ENCODE measurements at regions not wholly inside any gene's neighbourhood (a gene's known extent, or its start where the extent isn't known, plus 50 kb on each side); places are given as distances from the start of the nearest gene placed in this dataset.

DNA sequence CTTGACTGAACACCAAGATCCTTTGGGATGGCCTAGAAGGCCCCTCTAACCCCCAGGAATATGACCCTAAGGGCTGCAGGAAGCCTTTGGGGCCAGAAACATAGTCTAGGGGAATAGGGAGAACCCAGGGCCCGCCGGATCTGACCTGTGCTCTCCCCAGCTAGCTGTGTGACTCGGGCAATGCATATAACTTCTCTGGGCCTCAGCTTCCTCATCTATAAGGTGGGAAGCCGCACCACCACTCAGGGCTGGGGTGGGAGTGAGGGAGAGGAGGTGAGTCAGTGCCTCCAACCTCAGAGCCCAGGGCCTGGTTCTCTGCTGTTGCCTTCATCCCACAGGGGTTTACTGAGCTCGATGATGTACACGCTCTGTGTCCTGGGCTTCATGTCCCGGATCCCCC, 434.4 kb downstream of the PTPRU start:
- no peak overlapping the region for H3K4me3 ChIP-seq
- no peak for ATAC-seq
- H3K4me1 ChIP-seq = no peaks in the 10 kb centered on the region
- no peak overlapping the region for H3K27ac ChIP-seq
- H3K27me3 ChIP-seq = peaks cover 22% of the 10 kb centered on the region
- no peaks in the 10 kb centered on the region for H3K9me3 ChIP-seq
- TF ChIP-seq, protein P1, sequence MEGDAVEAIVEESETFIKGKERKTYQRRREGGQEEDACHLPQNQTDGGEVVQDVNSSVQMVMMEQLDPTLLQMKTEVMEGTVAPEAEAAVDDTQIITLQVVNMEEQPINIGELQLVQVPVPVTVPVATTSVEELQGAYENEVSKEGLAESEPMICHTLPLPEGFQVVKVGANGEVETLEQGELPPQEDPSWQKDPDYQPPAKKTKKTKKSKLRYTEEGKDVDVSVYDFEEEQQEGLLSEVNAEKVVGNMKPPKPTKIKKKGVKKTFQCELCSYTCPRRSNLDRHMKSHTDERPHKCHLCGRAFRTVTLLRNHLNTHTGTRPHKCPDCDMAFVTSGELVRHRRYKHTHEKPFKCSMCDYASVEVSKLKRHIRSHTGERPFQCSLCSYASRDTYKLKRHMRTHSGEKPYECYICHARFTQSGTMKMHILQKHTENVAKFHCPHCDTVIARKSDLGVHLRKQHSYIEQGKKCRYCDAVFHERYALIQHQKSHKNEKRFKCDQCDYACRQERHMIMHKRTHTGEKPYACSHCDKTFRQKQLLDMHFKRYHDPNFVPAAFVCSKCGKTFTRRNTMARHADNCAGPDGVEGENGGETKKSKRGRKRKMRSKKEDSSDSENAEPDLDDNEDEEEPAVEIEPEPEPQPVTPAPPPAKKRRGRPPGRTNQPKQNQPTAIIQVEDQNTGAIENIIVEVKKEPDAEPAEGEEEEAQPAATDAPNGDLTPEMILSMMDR (IDR thresholded peaks at IDR 0.05) = no peak
- TF ChIP-seq EP300 (IDR thresholded peaks at IDR 0.05) = no peak
- H3K36me3 ChIP-seq = no peaks in the 10 kb centered on the region
- WGBS, 2 donors (ENCODE audit: low coverage in 1 of 2) = 73 to 76% methylated on average over 2 to 3 of the region's 7 CpGs

DNA sequence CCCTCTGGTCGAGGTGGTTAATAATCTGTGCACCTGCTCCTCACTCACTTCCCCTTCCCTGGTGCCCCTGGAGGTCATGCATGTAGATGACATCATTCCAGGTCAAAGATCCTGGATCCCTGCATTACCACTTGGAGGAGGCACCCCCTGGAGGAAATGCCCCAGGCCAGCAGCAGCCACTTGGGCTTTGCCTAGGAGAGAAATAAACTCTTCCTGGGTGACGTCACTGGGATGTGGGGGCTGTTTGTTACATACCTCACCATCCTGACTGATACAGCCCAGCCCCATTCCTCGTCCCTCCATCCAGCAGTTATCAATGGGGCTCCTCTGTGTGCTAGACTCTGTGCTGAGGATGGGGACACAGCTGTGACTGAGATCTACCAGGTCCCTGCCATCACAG, 433.6 kb downstream of the PTPRU start:
- 65% methylated on average over 2 of the region's 3 CpGs; no CpG with 5 or more reads in 1 of the 2 donors for WGBS, 2 donors (ENCODE audit: low coverage in 1 of 2)
- no peak overlapping the region for H3K4me3 ChIP-seq
- no peaks in the 10 kb centered on the region for H3K9me3 ChIP-seq
- H3K4me1 ChIP-seq = no peaks in the 10 kb centered on the region
- peaks cover 26% of the 10 kb centered on the region for H3K27me3 ChIP-seq
- no peak for ATAC-seq
- TF ChIP-seq, protein P1 (IDR thresholded peaks at IDR 0.05) = no peak
- TF ChIP-seq POLR2AphosphoS5 (IDR thresholded peaks at IDR 0.05) (no peak), POLR2A (IDR thresholded peaks at IDR 0.05) (no peak), EP300 (IDR thresholded peaks at IDR 0.05) (no peak)
- no peak overlapping the region for H3K27ac ChIP-seq
- H3K36me3 ChIP-seq = no peaks in the 10 kb centered on the region

DNA sequence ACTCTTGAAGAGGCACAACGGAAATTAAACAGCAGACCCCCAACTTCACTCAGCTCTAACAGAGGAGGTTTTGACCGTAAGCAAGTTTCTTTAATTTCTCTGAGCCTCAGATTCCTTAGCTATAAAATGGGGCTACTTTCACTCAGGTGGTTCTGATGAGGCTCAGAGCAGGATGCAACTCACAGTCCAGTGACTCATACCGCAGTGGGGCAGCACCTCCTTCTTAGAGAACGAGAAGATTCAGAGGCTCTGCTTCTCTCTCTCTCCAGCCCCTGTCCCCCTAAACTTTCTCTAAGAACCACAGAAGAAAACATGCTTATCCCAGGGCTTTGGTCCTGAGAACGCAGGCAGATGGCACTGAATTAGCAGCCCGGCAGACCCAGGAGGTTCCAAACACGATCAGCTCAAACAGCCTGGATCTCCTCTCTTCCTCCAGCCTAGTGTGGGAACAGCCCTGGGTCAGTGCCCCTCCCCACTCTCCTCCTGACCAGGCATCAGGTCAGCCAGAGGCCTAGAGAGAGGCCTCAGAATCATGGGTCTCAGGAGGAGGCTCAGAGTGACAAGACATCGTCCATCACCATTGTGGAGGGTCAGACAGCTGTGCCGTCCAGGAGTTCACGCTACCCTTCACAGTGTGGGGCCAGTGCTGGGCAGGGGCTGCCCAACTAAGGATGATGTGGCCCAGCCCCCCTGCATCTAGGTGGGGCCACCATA, 433.0 kb downstream of the PTPRU start:
- H3K36me3 ChIP-seq = no peaks in the 10 kb centered on the region
- no peaks in the 10 kb centered on the region for H3K4me1 ChIP-seq
- TF ChIP-seq POLR2A (IDR thresholded peaks at IDR 0.05) (no peak), POLR2AphosphoS5 (IDR thresholded peaks at IDR 0.05) (no peak), EP300 (IDR thresholded peaks at IDR 0.05) (no peak)
- TF ChIP-seq, protein P1 (IDR thresholded peaks at IDR 0.05) = no peak
- no peak overlapping the region for H3K4me3 ChIP-seq
- WGBS, 2 donors (ENCODE audit: low coverage in 1 of 2) = 67 to 82% methylated on average over 5 to 6 of the region's 10 CpGs
- no peak overlapping the region for H3K27ac ChIP-seq
- peaks cover 32% of the 10 kb centered on the region for H3K27me3 ChIP-seq
- H3K9me3 ChIP-seq = no peaks in the 10 kb centered on the region
- no peak for ATAC-seq

DNA sequence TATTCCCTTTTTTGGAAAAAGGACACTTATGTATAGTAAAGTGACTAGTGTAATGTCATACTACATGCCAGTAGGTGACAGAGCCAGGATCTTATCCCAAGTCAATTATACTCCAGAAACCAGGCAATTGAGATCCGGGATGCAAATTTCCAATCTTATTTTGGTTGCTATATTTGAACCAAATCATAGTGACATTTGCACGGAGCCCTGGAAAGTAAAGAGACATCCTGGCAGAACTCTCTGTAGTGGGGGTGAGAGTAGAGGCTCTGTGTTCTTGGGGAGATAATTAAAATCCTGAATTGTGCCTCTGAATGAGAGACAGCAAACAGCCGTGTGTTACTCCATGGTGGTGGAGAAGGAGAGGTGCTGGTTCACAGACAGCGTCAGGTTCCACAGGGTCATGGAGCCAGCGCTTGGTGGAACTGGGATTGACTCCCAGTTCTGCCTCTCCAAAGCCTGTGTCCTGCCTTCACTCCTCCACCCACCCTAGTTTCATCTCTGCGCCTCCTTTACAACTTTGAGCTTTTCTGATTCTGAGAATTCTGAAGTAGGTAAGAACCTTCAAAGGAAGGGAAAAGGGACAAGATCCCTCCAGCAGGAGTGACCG, 432.3 kb downstream of the PTPRU start:
- H3K36me3 ChIP-seq = no peaks in the 10 kb centered on the region
- peaks cover 37% of the 10 kb centered on the region for H3K27me3 ChIP-seq
- TF ChIP-seq POLR2A (IDR thresholded peaks at IDR 0.05) (no peak), POLR2AphosphoS5 (IDR thresholded peaks at IDR 0.05) (no peak), EP300 (IDR thresholded peaks at IDR 0.05) (no peak)
- TF ChIP-seq, protein P1 (IDR thresholded peaks at IDR 0.05) = no peak
- H3K4me1 ChIP-seq = no peaks in the 10 kb centered on the region
- no peaks in the 10 kb centered on the region for H3K9me3 ChIP-seq
- WGBS, 2 donors (ENCODE audit: low coverage in 1 of 2) = 49 to 54% methylated on average over 3 to 6 of the region's 7 CpGs
- H3K4me3 ChIP-seq = no peak overlapping the region
- ATAC-seq = no peak
- no peak overlapping the region for H3K27ac ChIP-seq

DNA sequence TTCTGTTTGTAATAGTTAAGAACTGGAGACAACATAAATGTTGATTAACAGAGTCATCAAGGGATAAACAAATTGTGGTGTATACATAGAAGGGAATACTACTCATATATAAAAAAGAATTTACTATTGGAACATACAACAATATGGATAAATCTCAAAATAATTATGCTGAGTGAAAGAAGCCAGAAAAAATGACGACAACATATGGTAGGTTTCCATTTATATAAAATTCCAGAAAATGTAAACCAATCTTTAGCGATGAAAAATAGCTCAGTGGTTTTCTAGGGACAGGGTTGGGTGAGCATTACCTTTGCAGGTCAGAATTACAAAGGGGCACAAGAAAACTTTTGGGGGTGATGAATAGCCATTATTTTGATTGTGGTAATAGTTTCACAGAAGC, 431.6 kb downstream of the PTPRU start:
- H3K27me3 ChIP-seq = peaks cover 42% of the 10 kb centered on the region
- peaks cover 0 to under 1% (median 0%) of the 10 kb centered on the region in 3 donors for H3K9me3 ChIP-seq
- H3K27ac ChIP-seq = no peak overlapping the region
- TF ChIP-seq, protein P1 (IDR thresholded peaks at IDR 0.05) = no peak
- TF ChIP-seq POLR2A (IDR thresholded peaks at IDR 0.05) (no peak), POLR2AphosphoS5 (IDR thresholded peaks at IDR 0.05) (no peak), EP300 (IDR thresholded peaks at IDR 0.05) (no peak)
- no peaks in the 10 kb centered on the region for H3K4me1 ChIP-seq
- ATAC-seq = no peak
- 36 to 49% methylated on average over 2 of the region's 2 CpGs for WGBS, 2 donors (ENCODE audit: low coverage in 1 of 2)
- H3K4me3 ChIP-seq = no peak overlapping the region
- no peaks in the 10 kb centered on the region for H3K36me3 ChIP-seq
